ENCODE measurements at regions not wholly inside any gene's neighbourhood (a gene's known extent, or its start where the extent isn't known, plus 50 kb on each side); places are given as distances from the start of the nearest gene placed in this dataset.
"Not testable (repeated sequence)": the region's sequence is repeated elsewhere in the genome, so short reads cannot be mapped to it uniquely, and the experiment has no call there.

- DNase-seq (ENCODE audit: extremely low spot score); CTCF ChIA-PET; POLR2A ChIA-PET: not testable (repeated sequence)
Observed at GRCh38 chr22:11313040-11313759, 4214.8 kb upstream of the OR11H1 start.

- DNase-seq (ENCODE audit: extremely low spot score); POLR2A ChIA-PET; CTCF ChIA-PET: not testable (repeated sequence)
Observed at GRCh38 chr22:11318633-11319032, 4209.4 kb upstream of the OR11H1 start.

GRCh38 chr22:11324439-11325037, 4203.5 kb upstream of the OR11H1 start:
- POLR2A ChIA-PET; CTCF ChIA-PET; DNase-seq (ENCODE audit: extremely low spot score): not testable (repeated sequence)

- POLR2A ChIA-PET: no interaction called here
- TF ChIP-seq CTCF (IDR thresholded peaks at IDR 0.05; ENCODE audit: control extremely low read depth, extremely low read depth, low read depth, missing control alignments): no peak
- DNase-seq (ENCODE audit: extremely low spot score): no peak
- CTCF ChIA-PET: no interaction called here
Observed at GRCh38 chr22:11325767-11326166, 4202.2 kb upstream of the OR11H1 start.

- POLR2A ChIA-PET; DNase-seq (ENCODE audit: extremely low spot score); CTCF ChIA-PET: not testable (repeated sequence)
Observed at GRCh38 chr22:11341387-11342068, 4186.5 kb upstream of the OR11H1 start.

GRCh38 chr22:11351181-11351580, 4176.8 kb upstream of the OR11H1 start:
- CTCF ChIA-PET; POLR2A ChIA-PET; DNase-seq (ENCODE audit: extremely low spot score): not testable (repeated sequence)

GRCh38 chr22:11352287-11352686, 4175.7 kb upstream of the OR11H1 start:
- CTCF ChIA-PET; DNase-seq (ENCODE audit: extremely low spot score); POLR2A ChIA-PET: not testable (repeated sequence)

- DNase-seq (ENCODE audit: extremely low spot score): no peak
- ChIA-PET POLR2A (no interaction called here), CTCF (no interaction called here)
- TF ChIP-seq CTCF (IDR thresholded peaks at IDR 0.05; ENCODE audit: control extremely low read depth, extremely low read depth, low read depth, missing control alignments): no peak
Observed at GRCh38 chr22:11360632-11361031, 4167.4 kb upstream of the OR11H1 start.

- CTCF ChIA-PET; POLR2A ChIA-PET; DNase-seq (ENCODE audit: extremely low spot score): not testable (repeated sequence)
Observed at GRCh38 chr22:11361496-11361895, 4166.5 kb upstream of the OR11H1 start.

GRCh38 chr22:11369612-11370307, 4158.2 kb upstream of the OR11H1 start:
- CTCF ChIA-PET; DNase-seq (ENCODE audit: extremely low spot score); POLR2A ChIA-PET: not testable (repeated sequence)

- POLR2A ChIA-PET; CTCF ChIA-PET; DNase-seq (ENCODE audit: extremely low spot score): not testable (repeated sequence)
Observed at GRCh38 chr22:11370311-11370710, 4157.7 kb upstream of the OR11H1 start.

All from GM10248 (cell line).